Duodenal mucosa (tissue), 2 donors: ENCODE measurements at regions not wholly inside any gene's neighbourhood (a gene's known extent, or its start where the extent isn't known, plus 50 kb on each side); places are given as distances from the start of the nearest gene placed in this dataset.

ENCODE experiments used
- H3K27ac ChIP-seq: one replicate; pipeline ENCODE4 v1.7.0; 2013; ENCODE audit warnings: low read depth, low read length
- H3K27me3 ChIP-seq, 2 donors: one replicate each; pipeline ENCODE4 v1.7.0; 2013; ENCODE audit warnings: low read length in 2 of 2, control low read depth in 1 of 2; ENCODE audit not compliant: insufficient read depth in 2 of 2, control insufficient read depth in 1 of 2
- H3K36me3 ChIP-seq, 2 donors: one replicate each; pipeline ENCODE4 v1.7.0; 2013; ENCODE audit warnings: low read length in 2 of 2, control low read depth in 1 of 2; ENCODE audit not compliant: insufficient read depth in 2 of 2, control insufficient read depth in 1 of 2
- H3K4me1 ChIP-seq, 2 donors: one replicate each; pipeline ENCODE4 v1.7.0; 2013; ENCODE audit warnings: low read length in 2 of 2, control low read depth in 1 of 2; ENCODE audit not compliant: insufficient read depth in 2 of 2, control insufficient read depth in 1 of 2
- H3K4me3 ChIP-seq, 2 donors: one replicate each; pipeline ENCODE4 v1.7.0; 2013; ENCODE audit warnings: low read length in 2 of 2, low read depth in 1 of 2
- H3K9ac ChIP-seq, 2 donors: one replicate each; pipeline ENCODE4 v1.7.0; 2013; ENCODE audit warnings: low read length in 2 of 2, low read depth in 1 of 2
- H3K9me3 ChIP-seq, 2 donors: one replicate each; pipeline ENCODE4 v1.7.0; 2013; ENCODE audit warnings: low read length in 2 of 2, control low read depth in 1 of 2; ENCODE audit not compliant: control insufficient read depth in 1 of 2

DNA sequence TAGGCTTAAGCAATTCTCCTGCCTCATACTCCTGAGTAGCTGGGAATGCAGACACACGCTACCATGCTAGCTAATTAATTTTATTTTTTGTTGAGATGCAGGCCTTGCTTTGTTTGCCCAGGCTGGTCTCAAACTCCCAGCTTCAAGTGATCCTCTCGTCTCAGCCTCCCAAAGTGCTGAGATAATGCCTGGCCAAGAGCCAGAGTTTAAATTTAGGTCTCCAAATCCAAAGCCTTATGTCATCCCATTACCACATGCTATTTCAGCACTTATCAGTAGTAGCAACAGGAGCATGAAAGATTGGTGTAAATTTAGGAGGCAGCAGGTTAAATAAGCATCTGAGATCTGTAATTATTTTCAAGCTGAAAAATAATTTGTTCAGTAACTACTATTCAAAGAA lies 326.1 kb upstream of the ANO5 start:
- Histone ChIP-seq H3K4me3 (no peak overlapping the region), H3K27me3 (no peaks in the 10 kb centered on the region), H3K9me3 (no peaks in the 10 kb centered on the region), H3K4me1 (no peaks in the 10 kb centered on the region), H3K9ac (no peak overlapping the region), H3K27ac (no peak overlapping the region), H3K36me3 (no peaks in the 10 kb centered on the region)

DNA sequence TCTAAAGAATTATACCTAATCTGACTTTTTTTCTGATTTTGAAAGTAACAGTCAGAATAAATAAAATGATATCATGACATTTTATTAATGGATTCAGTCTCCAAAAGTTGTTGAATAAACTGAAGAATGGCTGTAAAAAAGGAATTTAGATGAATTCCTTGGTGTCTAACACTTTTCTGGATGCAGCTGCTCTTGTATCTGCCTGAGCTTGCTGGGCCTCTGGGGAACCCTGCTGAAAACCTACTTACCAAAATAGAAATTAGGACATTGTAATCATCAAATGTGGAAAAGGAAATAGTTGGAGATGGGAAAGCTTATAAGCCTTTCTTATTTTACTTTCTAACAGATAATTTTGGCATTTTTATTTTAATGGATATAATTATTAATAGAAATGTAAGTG lies 315.7 kb upstream of the ANO5 start:
- H3K4me1 ChIP-seq = no peaks in the 10 kb centered on the region
- no peak overlapping the region for H3K9ac ChIP-seq
- H3K4me3 ChIP-seq = no peak overlapping the region
- H3K36me3 ChIP-seq = no peaks in the 10 kb centered on the region
- H3K27me3 ChIP-seq = no peaks in the 10 kb centered on the region
- H3K27ac ChIP-seq = no peak overlapping the region
- H3K9me3 ChIP-seq = no peaks in the 10 kb centered on the region

DNA sequence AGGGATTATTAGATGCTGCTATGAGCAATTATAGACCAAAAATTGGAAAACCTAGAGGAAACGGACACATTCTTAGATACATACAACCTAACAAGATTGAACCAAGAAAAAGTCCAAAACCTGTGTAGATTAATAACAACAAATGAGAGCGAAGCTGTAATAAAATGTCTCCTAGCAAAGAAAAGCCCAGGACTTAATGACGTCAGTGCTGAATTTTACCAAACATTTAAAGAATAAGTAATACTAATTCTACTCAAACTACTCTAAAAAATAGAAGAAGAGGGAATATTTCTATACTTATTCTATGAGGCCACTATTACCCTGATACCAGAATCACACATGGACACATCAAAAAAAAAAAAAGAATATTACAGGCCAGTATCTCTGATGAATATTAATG lies 309.5 kb upstream of the ANO5 start:
- Histone ChIP-seq H3K9ac (no peak overlapping the region), H3K9me3 (no peaks in the 10 kb centered on the region), H3K27me3 (no peaks in the 10 kb centered on the region), H3K4me3 (no peak overlapping the region), H3K4me1 (no peaks in the 10 kb centered on the region), H3K27ac (no peak overlapping the region), H3K36me3 (no peaks in the 10 kb centered on the region)

DNA sequence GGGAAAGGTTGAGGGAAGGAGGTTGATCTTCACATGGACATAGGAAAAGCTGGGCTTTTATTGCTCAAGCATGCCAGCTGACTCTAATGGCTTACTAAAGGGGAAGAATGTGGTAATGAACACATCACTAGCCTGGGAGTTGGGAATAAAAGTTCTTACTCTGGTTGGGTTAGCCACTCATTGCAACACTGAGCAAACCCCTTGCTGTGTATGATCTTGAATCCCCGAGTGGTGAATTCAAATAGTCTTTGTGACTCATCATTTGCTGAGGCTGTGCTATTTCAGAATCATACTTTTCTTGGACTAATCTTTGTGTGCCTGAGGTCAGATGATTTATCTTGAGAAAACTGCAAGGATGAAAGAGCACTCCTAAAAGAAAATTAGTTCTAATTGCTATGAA lies 304.1 kb upstream of the ANO5 start:
- no peak overlapping the region for H3K27ac ChIP-seq
- no peak overlapping the region for H3K9ac ChIP-seq

DNA sequence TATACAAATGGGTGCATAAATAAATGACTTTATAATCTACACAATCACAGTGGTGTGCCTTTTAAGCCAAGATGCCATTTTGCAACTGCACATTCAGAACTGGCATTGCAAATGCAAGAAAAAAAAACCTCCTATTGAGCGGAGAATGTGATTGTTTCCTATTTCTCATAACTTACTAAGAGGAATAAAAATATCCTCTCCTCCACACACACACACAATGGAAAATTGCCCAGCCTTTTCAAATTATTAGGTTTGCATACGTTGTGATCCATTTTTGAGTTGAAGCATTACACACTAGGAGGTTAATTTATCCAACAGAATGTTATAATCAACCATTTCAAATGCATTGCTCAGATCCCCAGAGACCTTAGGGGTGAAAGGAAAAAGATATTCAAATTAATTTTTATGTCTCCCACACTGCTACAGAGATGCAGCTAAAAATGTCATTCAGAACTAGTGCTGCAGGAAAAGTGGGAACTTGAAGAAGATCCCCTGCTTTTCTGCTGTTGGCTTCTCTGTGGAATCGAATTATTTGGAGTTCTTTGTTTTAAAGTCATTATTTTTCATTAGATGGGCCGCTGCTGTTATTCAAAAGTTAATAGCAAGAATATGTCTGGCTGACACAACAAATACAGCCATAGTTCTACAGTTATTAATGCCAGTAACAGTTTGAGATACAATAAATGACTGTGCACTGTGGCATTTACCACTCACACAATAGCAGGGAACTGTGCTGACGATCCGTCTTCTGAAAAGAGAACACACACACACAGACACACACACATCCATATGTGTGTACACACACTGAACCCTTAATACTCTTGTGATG lies 299.9 kb upstream of the ANO5 start:
- H3K4me3 ChIP-seq = no peak overlapping the region
- H3K9me3 ChIP-seq = no peaks in the 10 kb centered on the region
- H3K27ac ChIP-seq = no peak overlapping the region
- H3K27me3 ChIP-seq = no peaks in the 10 kb centered on the region
- no peaks in the 10 kb centered on the region for H3K36me3 ChIP-seq
- no peaks in the 10 kb centered on the region for H3K4me1 ChIP-seq
- H3K9ac ChIP-seq = no peak overlapping the region

More for the DNA sequence above, 304.1 kb upstream of the ANO5 start:
- Histone ChIP-seq H3K9me3 (no peaks in the 10 kb centered on the region), H3K4me3 (no peak overlapping the region), H3K4me1 (no peaks in the 10 kb centered on the region), H3K36me3 (no peaks in the 10 kb centered on the region), H3K27me3 (no peaks in the 10 kb centered on the region)

DNA sequence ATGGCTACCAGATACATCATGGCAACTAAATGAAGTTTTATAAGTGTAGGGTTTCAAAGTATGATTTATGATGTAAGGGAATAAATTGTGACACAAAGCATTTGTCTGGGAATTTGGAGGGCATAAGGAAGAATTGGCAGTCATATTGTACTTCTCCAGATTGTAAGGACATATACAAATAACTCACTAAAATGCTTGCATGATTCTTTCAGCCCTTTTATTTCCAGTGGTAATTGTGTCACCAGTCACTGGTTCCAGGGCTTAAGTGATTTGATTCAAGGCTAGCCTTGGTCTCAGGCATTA lies 299.4 kb upstream of the ANO5 start:
- H3K9ac ChIP-seq = no peak overlapping the region
- H3K27me3 ChIP-seq = no peaks in the 10 kb centered on the region
- no peaks in the 10 kb centered on the region for H3K36me3 ChIP-seq
- no peak overlapping the region for H3K4me3 ChIP-seq
- no peaks in the 10 kb centered on the region for H3K9me3 ChIP-seq
- H3K27ac ChIP-seq = no peak overlapping the region
- no peaks in the 10 kb centered on the region for H3K4me1 ChIP-seq

DNA sequence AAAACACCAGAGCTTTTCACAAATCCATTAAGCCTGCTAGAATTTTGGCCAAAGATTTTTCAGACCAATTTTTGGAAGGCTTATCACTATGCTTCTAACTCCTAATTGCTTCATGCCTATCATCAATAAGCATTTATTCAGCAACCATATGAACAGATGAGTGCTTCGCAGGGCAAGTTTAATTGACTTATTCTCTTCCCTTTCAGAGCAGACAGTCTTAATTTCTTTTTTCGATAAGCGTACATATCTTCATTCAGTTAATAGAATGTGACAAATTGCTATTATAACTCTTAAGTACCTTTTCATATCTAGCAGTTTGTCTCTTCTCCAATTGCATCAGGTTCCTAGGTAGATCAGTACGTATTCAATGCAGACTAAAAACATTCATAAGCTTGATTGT lies 298.4 kb upstream of the ANO5 start:
- H3K9me3 ChIP-seq = no peaks in the 10 kb centered on the region
- H3K36me3 ChIP-seq = no peaks in the 10 kb centered on the region
- no peak overlapping the region for H3K27ac ChIP-seq
- H3K4me1 ChIP-seq = no peaks in the 10 kb centered on the region
- H3K4me3 ChIP-seq = no peak overlapping the region
- no peak overlapping the region for H3K9ac ChIP-seq
- H3K27me3 ChIP-seq = no peaks in the 10 kb centered on the region

DNA sequence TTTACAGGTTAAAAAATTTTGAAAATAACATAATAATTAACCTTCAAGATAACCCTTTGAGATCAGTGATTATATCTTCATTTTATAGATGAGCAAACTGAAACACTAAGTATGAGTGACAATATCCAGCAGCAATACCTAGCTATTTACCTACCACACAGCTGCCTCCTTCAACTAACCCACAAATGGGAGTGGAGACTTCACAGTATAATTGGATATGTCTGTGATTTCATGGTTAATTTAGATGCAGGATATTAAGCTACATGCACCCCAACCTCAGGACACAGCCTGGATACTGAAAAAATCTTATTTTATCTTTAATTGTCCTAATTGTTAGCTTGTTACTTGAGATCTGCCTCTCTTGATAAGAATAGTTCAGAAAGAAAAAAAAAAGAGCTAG lies 297.2 kb upstream of the ANO5 start:
- Histone ChIP-seq H3K4me1 (no peaks in the 10 kb centered on the region), H3K27me3 (no peaks in the 10 kb centered on the region), H3K36me3 (no peaks in the 10 kb centered on the region), H3K9me3 (no peaks in the 10 kb centered on the region), H3K27ac (no peak overlapping the region), H3K4me3 (no peak overlapping the region), H3K9ac (no peak overlapping the region)

DNA sequence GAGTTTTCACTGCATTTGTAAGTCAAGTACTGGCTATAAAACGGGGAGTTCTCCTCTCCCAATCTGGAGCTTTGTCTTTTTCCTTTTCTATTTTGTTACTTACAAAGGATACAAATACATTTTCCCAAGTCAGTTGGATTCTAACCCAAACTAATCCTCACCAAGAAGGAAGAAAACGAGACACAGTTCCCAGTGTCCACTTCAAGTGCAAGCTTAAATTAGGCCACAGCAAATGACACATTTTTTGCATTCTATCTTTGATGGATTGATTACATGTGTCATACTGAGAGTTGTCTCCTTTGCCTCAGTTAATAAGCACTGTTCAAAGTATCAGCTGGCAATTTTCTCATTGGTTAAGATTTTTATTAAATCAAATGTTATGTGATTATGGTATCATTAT lies 296.7 kb upstream of the ANO5 start:
- no peaks in the 10 kb centered on the region for H3K4me1 ChIP-seq
- H3K36me3 ChIP-seq = no peaks in the 10 kb centered on the region
- no peak overlapping the region for H3K27ac ChIP-seq
- H3K9me3 ChIP-seq = no peaks in the 10 kb centered on the region
- H3K27me3 ChIP-seq = no peaks in the 10 kb centered on the region
- no peak overlapping the region for H3K9ac ChIP-seq
- no peak overlapping the region for H3K4me3 ChIP-seq

DNA sequence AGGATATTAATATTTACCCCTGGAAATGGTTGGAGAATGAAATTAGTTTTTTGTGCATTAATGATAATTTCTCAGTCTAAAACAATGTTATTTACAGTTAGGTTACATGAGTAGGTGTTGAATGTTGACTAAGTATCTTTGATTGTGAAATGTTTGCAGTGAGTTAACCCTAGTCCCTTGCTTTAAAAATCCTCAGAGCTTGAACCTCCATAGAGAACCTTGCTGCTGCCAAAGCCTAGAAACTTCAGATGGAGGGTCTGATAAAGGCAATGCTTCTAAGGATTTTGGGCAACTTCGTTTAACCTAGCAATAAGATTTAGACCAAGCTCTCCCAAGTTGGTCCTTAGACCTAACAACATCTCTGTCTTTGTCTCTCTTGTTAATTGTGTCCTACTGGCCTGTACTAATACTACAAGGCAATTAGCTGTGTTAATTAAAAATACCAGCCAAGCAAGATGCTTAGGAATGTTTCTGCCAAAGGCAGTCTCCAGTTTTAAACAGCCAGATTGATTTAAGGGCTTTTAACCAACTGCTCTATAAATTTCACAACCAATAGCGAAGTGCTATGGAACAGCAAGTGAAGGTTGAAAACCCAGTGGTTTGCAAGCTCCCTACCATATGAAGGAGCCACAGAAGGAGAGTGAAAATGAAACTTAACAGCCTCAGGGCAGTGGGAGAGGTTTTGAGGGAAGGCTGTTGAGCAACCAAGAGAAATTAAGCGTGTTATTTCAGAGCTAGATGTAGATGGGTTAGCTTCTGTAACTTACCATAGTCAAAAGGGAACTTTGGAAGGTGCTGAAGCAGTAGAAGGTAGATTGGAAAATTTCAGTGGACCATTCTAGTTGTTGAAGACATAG lies 295.9 kb upstream of the ANO5 start:
- no peaks in the 10 kb centered on the region for H3K4me1 ChIP-seq
- no peaks in the 10 kb centered on the region for H3K27me3 ChIP-seq

More for the DNA sequence above, 295.9 kb upstream of the ANO5 start:
- Histone ChIP-seq H3K27ac (no peak overlapping the region), H3K9ac (no peak overlapping the region), H3K9me3 (no peaks in the 10 kb centered on the region), H3K36me3 (no peaks in the 10 kb centered on the region), H3K4me3 (no peak overlapping the region)
